ENCODE measurements at regions not wholly inside any gene's neighbourhood (a gene's known extent, or its start where the extent isn't known, plus 50 kb on each side); places are given as distances from the start of the nearest gene placed in this dataset.

GRCh38 chr9:126095546-126096190 lies 231.0 kb upstream of the MVB12B start:
- no peak overlapping the region for H3K27ac Mint-ChIP-seq
- H3K27me3 ChIP-seq (ENCODE audit: insufficient read depth, low read length), result no peaks in the 10 kb centered on the region
- H3K27ac ChIP-seq (ENCODE audit: low read depth, low read length), result no peak overlapping the region
- H3K4me1 ChIP-seq (ENCODE audit: insufficient read depth, low read length), result no peaks in the 10 kb centered on the region
- no peaks in the 10 kb centered on the region for H3K4me1 Mint-ChIP-seq
- H3K36me3 ChIP-seq (ENCODE audit: insufficient read depth, low read length), result no peaks in the 10 kb centered on the region
- intact Hi-C loops (cut with micrococcal nuclease), result no loop called here
- H3K4me3 Mint-ChIP-seq, result no peak overlapping the region
- CTCF ChIA-PET (ENCODE audit: partially characterized antibody), result no interaction called here
- no peak overlapping the region for H3K4me3 ChIP-seq (ENCODE audit: low read length in 2 of 2)
- H3K36me3 Mint-ChIP-seq, result no peaks in the 10 kb centered on the region
- no peaks in the 10 kb centered on the region for H3K9me3 ChIP-seq (ENCODE audit: control insufficient read depth in 1 of 2, low read length in 2 of 2)
- POLR2A ChIA-PET (ENCODE audit: partially characterized antibody), result no interaction called here
- H3K9me3 Mint-ChIP-seq, result peaks cover 0 to 2% (median 0%) of the 10 kb centered on the region in 8 donors
- peaks cover 6 to 13% of the 10 kb centered on the region in 2 donors for H3K27me3 Mint-ChIP-seq
- no peak for DNase-seq

DNA sequence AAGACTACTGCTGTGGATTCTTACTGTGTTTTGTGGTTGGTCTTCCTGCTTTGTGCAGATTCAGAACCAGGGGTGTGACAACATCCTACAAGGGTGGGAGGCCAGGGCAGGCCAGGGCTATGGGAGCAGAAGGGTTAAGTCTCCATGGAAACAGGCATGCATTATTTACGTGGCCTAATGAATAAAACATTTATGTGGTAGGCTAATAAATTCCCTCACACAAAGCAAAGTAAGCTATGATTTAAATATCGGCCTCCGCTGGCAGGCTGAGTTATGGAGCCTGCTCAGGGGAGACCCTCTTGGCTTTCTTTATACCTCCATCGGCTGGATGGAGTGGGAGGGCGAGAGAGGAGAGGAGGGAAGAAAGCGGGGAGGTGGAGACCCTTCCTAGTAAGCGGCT lies 230.3 kb upstream of the MVB12B start:
- CTCF ChIA-PET (ENCODE audit: partially characterized antibody), result no interaction called here
- intact Hi-C loops (cut with micrococcal nuclease), result no loop called here
- POLR2A ChIA-PET (ENCODE audit: partially characterized antibody), result no interaction called here
- Mint-ChIP-seq H3K4me1 (no peaks in the 10 kb centered on the region), H3K4me3 (no peak overlapping the region), H3K9me3 (peaks cover 0 to 2% (median 0%) of the 10 kb centered on the region in 8 donors), H3K27me3 (peaks cover 10% of the 10 kb centered on the region in 2 donors), H3K27ac (no peak overlapping the region), H3K36me3 (no peaks in the 10 kb centered on the region)
- Histone ChIP-seq H3K4me1 (ENCODE audit: insufficient read depth, low read length) (no peaks in the 10 kb centered on the region), H3K27ac (ENCODE audit: low read depth, low read length) (no peak overlapping the region), H3K4me3 (ENCODE audit: low read length in 2 of 2) (no peak overlapping the region), H3K27me3 (ENCODE audit: insufficient read depth, low read length) (no peaks in the 10 kb centered on the region), H3K9me3 (ENCODE audit: control insufficient read depth in 1 of 2, low read length in 2 of 2) (no peaks in the 10 kb centered on the region), H3K36me3 (ENCODE audit: insufficient read depth, low read length) (no peaks in the 10 kb centered on the region)
- DNase-seq, result no peak

- peaks cover 10 to 11% of the 10 kb centered on the region in 2 donors for H3K27me3 Mint-ChIP-seq
- Histone ChIP-seq H3K27me3 (ENCODE audit: insufficient read depth, low read length) (no peaks in the 10 kb centered on the region), H3K36me3 (ENCODE audit: insufficient read depth, low read length) (no peaks in the 10 kb centered on the region), H3K4me1 (ENCODE audit: insufficient read depth, low read length) (no peaks in the 10 kb centered on the region), H3K9me3 (ENCODE audit: control insufficient read depth in 1 of 2, low read length in 2 of 2) (no peaks in the 10 kb centered on the region), H3K4me3 (ENCODE audit: low read length in 2 of 2) (no peak overlapping the region), H3K27ac (ENCODE audit: low read depth, low read length) (no peak overlapping the region)
- H3K36me3 Mint-ChIP-seq, result no peaks in the 10 kb centered on the region
- no peaks in the 10 kb centered on the region for H3K4me1 Mint-ChIP-seq
- intact Hi-C loops (cut with micrococcal nuclease), result no loop called here
- H3K27ac Mint-ChIP-seq, result no peak overlapping the region
- no peak for DNase-seq
- ChIA-PET CTCF (ENCODE audit: partially characterized antibody) (no interaction called here), POLR2A (ENCODE audit: partially characterized antibody) (no interaction called here)
- H3K4me3 Mint-ChIP-seq, result no peak overlapping the region
- H3K9me3 Mint-ChIP-seq, result peaks cover 0 to 2% (median 0%) of the 10 kb centered on the region in 8 donors
Measured at GRCh38 chr9:126097679-126098078, 228.9 kb upstream of the MVB12B start.

DNA sequence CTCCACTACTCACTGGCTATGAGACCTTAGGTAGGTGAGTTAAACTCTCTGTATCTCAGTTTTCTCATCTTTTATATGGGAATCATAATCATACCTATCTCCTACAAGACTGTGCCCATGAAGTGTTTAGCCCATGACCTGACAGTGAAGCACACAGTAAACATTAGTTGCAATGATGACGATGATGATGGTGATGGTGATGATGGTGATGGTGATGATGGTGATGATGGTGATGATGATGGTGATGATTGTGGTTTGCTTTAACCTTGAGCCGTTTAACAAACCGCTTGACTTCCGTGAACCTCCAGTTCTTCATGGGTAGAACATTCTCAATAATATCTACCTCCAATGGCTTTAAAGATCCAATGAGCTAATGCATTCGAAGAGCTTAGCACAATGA lies 220.2 kb upstream of the MVB12B start:
- no peak overlapping the region for H3K27ac Mint-ChIP-seq
- POLR2A ChIA-PET (ENCODE audit: partially characterized antibody), result no interaction called here

DNA sequence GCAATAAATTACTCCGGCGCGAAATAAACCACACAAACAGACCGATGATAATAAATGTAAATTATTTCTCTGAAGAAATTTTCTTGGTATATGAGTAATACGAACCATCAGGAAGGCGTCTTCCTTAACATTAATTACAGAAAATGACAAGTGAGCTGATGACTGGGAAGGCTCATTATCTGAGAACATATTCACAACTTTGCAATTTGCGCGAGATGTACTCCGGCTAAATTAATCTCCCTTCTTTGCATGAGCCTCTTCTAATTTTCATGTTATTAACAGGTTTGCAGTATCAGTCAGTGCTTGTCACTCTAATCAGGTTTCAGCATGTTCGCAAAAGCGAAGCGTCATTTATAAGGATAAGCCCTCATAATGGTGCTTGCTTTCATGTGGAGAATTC lies 218.9 kb upstream of the MVB12B start:
- Histone ChIP-seq H3K27ac (ENCODE audit: low read depth, low read length) (no peak overlapping the region), H3K4me1 (ENCODE audit: insufficient read depth, low read length) (no peaks in the 10 kb centered on the region), H3K9me3 (ENCODE audit: control insufficient read depth in 1 of 2, low read length in 2 of 2) (no peaks in the 10 kb centered on the region), H3K27me3 (ENCODE audit: insufficient read depth, low read length) (peaks cover 4% of the 10 kb centered on the region), H3K4me3 (ENCODE audit: low read length in 2 of 2) (no peak overlapping the region), H3K36me3 (ENCODE audit: insufficient read depth, low read length) (no peaks in the 10 kb centered on the region)
- intact Hi-C loops (cut with micrococcal nuclease), result no loop called here
- Mint-ChIP-seq H3K36me3 (no peaks in the 10 kb centered on the region), H3K4me3 (no peak overlapping the region), H3K9me3 (peaks cover 0 to 1% (median 0%) of the 10 kb centered on the region in 8 donors), H3K27ac (no peak overlapping the region), H3K27me3 (peaks cover 13 to 41% of the 10 kb centered on the region in 2 donors), H3K4me1 (no peaks in the 10 kb centered on the region)
- no peak for DNase-seq
- POLR2A ChIA-PET (ENCODE audit: partially characterized antibody), result no interaction called here
- CTCF ChIA-PET (ENCODE audit: partially characterized antibody), result no interaction called here

More for the DNA sequence above, 220.2 kb upstream of the MVB12B start:
- intact Hi-C loops (cut with micrococcal nuclease), result no loop called here
- H3K27me3 ChIP-seq (ENCODE audit: insufficient read depth, low read length), result no peaks in the 10 kb centered on the region
- H3K4me3 ChIP-seq (ENCODE audit: low read length in 2 of 2), result no peak overlapping the region
- H3K36me3 Mint-ChIP-seq, result no peaks in the 10 kb centered on the region
- no peaks in the 10 kb centered on the region for H3K36me3 ChIP-seq (ENCODE audit: insufficient read depth, low read length)
- no peak for DNase-seq
- CTCF ChIA-PET (ENCODE audit: partially characterized antibody), result no interaction called here
- H3K4me1 Mint-ChIP-seq, result no peaks in the 10 kb centered on the region
- peaks cover 0 to 1% (median 0%) of the 10 kb centered on the region in 8 donors for H3K9me3 Mint-ChIP-seq
- H3K9me3 ChIP-seq (ENCODE audit: control insufficient read depth in 1 of 2, low read length in 2 of 2), result no peaks in the 10 kb centered on the region
- no peak overlapping the region for H3K4me3 Mint-ChIP-seq
- H3K27ac ChIP-seq (ENCODE audit: low read depth, low read length), result no peak overlapping the region
- no peaks in the 10 kb centered on the region for H3K4me1 ChIP-seq (ENCODE audit: insufficient read depth, low read length)
- peaks cover 12 to 43% of the 10 kb centered on the region in 2 donors for H3K27me3 Mint-ChIP-seq

GRCh38 chr9:126108240-126108639 lies 218.4 kb upstream of the MVB12B start:
- CTCF ChIA-PET (ENCODE audit: partially characterized antibody), result no interaction called here
- DNase-seq, result no peak
- Mint-ChIP-seq H3K27ac (no peak overlapping the region), H3K4me3 (no peak overlapping the region), H3K36me3 (no peaks in the 10 kb centered on the region), H3K4me1 (no peaks in the 10 kb centered on the region), H3K27me3 (peaks cover 8 to 40% of the 10 kb centered on the region in 2 donors), H3K9me3 (peaks cover 0 to 1% (median 0%) of the 10 kb centered on the region in 8 donors)
- H3K36me3 ChIP-seq (ENCODE audit: insufficient read depth, low read length), result no peaks in the 10 kb centered on the region
- H3K27ac ChIP-seq (ENCODE audit: low read depth, low read length), result no peak overlapping the region
- POLR2A ChIA-PET (ENCODE audit: partially characterized antibody), result no interaction called here
- intact Hi-C loops (cut with micrococcal nuclease), result no loop called here
- H3K9me3 ChIP-seq (ENCODE audit: control insufficient read depth in 1 of 2, low read length in 2 of 2), result no peaks in the 10 kb centered on the region
- H3K4me3 ChIP-seq (ENCODE audit: low read length in 2 of 2), result no peak overlapping the region
- H3K4me1 ChIP-seq (ENCODE audit: insufficient read depth, low read length), result no peaks in the 10 kb centered on the region
- peaks cover 5% of the 10 kb centered on the region for H3K27me3 ChIP-seq (ENCODE audit: insufficient read depth, low read length)

DNA sequence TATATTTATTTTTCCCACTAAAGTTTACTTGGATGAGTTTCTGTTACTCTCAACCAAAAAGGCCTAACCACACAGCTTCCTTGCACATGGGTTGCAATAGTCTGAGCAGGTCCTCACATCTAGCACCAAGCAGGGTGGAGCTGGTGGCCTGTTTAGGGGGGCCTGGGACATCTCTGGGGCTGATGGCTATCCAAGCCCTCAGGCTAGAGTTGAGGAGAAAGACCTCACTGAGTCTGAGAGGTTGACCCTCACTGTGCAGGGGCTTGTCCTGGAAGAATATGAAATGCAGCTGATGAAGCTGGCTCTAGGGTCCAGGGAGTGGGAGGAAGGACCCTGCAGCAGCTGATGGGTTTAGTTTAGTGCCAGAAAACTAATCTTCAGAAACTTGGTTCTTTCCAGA lies 217.1 kb upstream of the MVB12B start:
- Mint-ChIP-seq H3K27me3 (peaks cover 11 to 36% of the 10 kb centered on the region in 2 donors), H3K9me3 (peaks cover 0 to 1% (median 0%) of the 10 kb centered on the region in 8 donors), H3K4me3 (no peak overlapping the region), H3K36me3 (no peaks in the 10 kb centered on the region), H3K4me1 (no peaks in the 10 kb centered on the region), H3K27ac (no peak overlapping the region)
- no peak overlapping the region for H3K27ac ChIP-seq (ENCODE audit: low read depth, low read length)
- CTCF ChIA-PET (ENCODE audit: partially characterized antibody), result no interaction called here
- H3K36me3 ChIP-seq (ENCODE audit: insufficient read depth, low read length), result no peaks in the 10 kb centered on the region
- H3K4me3 ChIP-seq (ENCODE audit: low read length in 2 of 2), result no peak overlapping the region
- H3K4me1 ChIP-seq (ENCODE audit: insufficient read depth, low read length), result no peaks in the 10 kb centered on the region
- POLR2A ChIA-PET (ENCODE audit: partially characterized antibody), result no interaction called here
- intact Hi-C loops (cut with micrococcal nuclease), result no loop called here
- H3K9me3 ChIP-seq (ENCODE audit: control insufficient read depth in 1 of 2, low read length in 2 of 2), result no peaks in the 10 kb centered on the region
- DNase-seq, result no peak
- peaks cover 5% of the 10 kb centered on the region for H3K27me3 ChIP-seq (ENCODE audit: insufficient read depth, low read length)

DNA sequence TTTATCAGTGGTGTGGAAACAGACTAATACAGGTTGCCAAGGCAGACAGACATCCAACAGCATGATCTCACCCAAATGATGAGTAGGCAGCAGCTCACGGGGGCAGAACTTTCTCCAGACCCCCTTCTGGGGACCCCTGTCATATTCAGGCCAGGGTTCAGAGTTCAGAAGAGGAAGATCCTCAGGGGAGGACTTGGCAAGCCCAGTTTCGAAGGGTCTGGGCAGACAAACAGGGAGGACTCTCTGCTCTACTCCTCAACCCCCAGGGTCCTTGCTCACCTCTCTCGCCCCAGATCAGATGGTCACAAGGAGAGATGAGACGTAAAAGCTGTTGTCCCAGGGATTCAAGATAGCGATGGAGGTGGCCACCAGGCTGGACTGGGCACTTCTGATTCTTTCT lies 215.1 kb upstream of the MVB12B start:
- Mint-ChIP-seq H3K4me1 (no peaks in the 10 kb centered on the region), H3K4me3 (no peak overlapping the region), H3K9me3 (peaks cover 0 to 1% (median 0%) of the 10 kb centered on the region in 8 donors), H3K27ac (no peak overlapping the region), H3K36me3 (no peaks in the 10 kb centered on the region), H3K27me3 (peaks cover 12 to 30% of the 10 kb centered on the region in 2 donors)
- no peak overlapping the region for H3K4me3 ChIP-seq (ENCODE audit: low read length in 2 of 2)
- POLR2A ChIA-PET (ENCODE audit: partially characterized antibody), result no interaction called here
- intact Hi-C loops (cut with micrococcal nuclease), result no loop called here
- peaks cover 5% of the 10 kb centered on the region for H3K27me3 ChIP-seq (ENCODE audit: insufficient read depth, low read length)
- no peak overlapping the region for H3K27ac ChIP-seq (ENCODE audit: low read depth, low read length)
- H3K36me3 ChIP-seq (ENCODE audit: insufficient read depth, low read length), result no peaks in the 10 kb centered on the region
- CTCF ChIA-PET (ENCODE audit: partially characterized antibody), result no interaction called here
- H3K4me1 ChIP-seq (ENCODE audit: insufficient read depth, low read length), result no peaks in the 10 kb centered on the region
- no peak for DNase-seq
- no peaks in the 10 kb centered on the region for H3K9me3 ChIP-seq (ENCODE audit: control insufficient read depth in 1 of 2, low read length in 2 of 2)

All from CD4-positive, alpha-beta memory T cell (primary cell).